ENCODE measurements at regions not wholly inside any gene's neighbourhood (a gene's known extent, or its start where the extent isn't known, plus 50 kb on each side); places are given as distances from the start of the nearest gene placed in this dataset.

DNA sequence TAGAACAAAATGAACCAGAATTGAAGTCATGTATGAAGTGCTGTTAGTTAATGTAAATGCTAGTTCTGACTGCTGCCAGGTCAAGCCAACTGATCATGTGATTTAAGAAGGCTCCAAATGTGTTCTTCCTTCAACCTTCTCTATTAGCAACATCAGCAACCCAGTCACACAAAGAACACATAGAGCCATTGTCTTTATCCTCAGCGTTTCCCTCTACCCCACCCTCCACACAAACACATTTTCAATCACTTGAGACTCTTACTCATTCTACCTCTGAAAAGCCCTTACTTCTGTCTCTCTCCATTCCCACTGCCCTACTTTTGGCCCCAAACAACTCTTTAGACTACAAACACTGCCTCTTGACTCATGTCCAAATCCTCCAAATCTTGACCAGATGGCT lies 89.7 kb upstream of the KDR start:
- TF ChIP-seq, protein P1, sequence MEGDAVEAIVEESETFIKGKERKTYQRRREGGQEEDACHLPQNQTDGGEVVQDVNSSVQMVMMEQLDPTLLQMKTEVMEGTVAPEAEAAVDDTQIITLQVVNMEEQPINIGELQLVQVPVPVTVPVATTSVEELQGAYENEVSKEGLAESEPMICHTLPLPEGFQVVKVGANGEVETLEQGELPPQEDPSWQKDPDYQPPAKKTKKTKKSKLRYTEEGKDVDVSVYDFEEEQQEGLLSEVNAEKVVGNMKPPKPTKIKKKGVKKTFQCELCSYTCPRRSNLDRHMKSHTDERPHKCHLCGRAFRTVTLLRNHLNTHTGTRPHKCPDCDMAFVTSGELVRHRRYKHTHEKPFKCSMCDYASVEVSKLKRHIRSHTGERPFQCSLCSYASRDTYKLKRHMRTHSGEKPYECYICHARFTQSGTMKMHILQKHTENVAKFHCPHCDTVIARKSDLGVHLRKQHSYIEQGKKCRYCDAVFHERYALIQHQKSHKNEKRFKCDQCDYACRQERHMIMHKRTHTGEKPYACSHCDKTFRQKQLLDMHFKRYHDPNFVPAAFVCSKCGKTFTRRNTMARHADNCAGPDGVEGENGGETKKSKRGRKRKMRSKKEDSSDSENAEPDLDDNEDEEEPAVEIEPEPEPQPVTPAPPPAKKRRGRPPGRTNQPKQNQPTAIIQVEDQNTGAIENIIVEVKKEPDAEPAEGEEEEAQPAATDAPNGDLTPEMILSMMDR (IDR thresholded peaks at IDR 0.05) = no peak
- TF ChIP-seq POLR2A (IDR thresholded peaks at IDR 0.05) = no peak

All from adrenal gland (tissue), 5 donors.